SK-N-SH (cell line): ENCODE measurements at regions not wholly inside any gene's neighbourhood (a gene's known extent, or its start where the extent isn't known, plus 50 kb on each side); places are given as distances from the start of the nearest gene placed in this dataset.

Experiments used
- CTCF ChIA-PET: fragments of 300-600, 350-600 bp; formaldehyde crosslinking; extraction: SDS; loops from one replicate; lab custom pipeline; 2021; lab: Yijun Ruan, JAX
- POLR2A ChIA-PET: fragments of 350-600 bp; sonication (Branson Sonifier 250); formaldehyde crosslinking; extraction: SDS; loops from one replicate; lab custom pipeline; 2020; ENCODE audit warnings: antibody characterized with exemption, inconsistent platforms; lab: Yijun Ruan, JAX
- DNase-seq: peaks from one replicate; pipeline ENCODE4 v3.0.0; 2012
- H2AFZ ChIP-seq: fragments of 200-600 bp; sonication (generic); 2 replicates; pipeline ENCODE4 v1.8.1; 2016; ENCODE audit warnings: antibody characterized with exemption, mild to moderate bottlenecking, low read depth
- H3F3A ChIP-seq: fragments of 200-600 bp; sonication (generic); replicated peaks from 2 replicates; pipeline ENCODE3; 2016; ENCODE audit warnings: antibody characterized with exemption, mild to moderate bottlenecking; ENCODE audit not compliant: insufficient read depth
- H3K27ac ChIP-seq, 2 experiments: fragments of 200-500 bp in 1 of 2; fragments of 200-600 bp in 1 of 2; sonication (Bioruptor generic) in 1 of 2; sonication (generic), shearing (Covaris generic) in 1 of 2; 2 replicates each; pipeline versions ENCODE4 v1.5.1 to v1.6.1; 2014 to 2016; ENCODE audit warnings: low read depth in 2 of 2, inconsistent platforms in 1 of 2, low read length in 1 of 2, mild to moderate bottlenecking in 1 of 2, mixed read lengths in 1 of 2
- H3K27me3 ChIP-seq: fragments of 200-600 bp; sonication (generic), shearing (Covaris generic); 2 replicates; pipeline ENCODE4 v1.6.1; 2016; ENCODE audit warnings: mixed run types; ENCODE audit not compliant: insufficient read depth
- H3K36me3 ChIP-seq, 2 experiments: fragments of 200-500 bp in 1 of 2; fragments of 200-600 bp in 1 of 2; sonication (Bioruptor generic) in 1 of 2; sonication (generic) in 1 of 2; replicated peaks in 1 of 2; 2 replicates each; pipeline versions ENCODE3 to v1.5.1; 2014 to 2016; ENCODE audit warnings: low read length in 1 of 2, mild to moderate bottlenecking in 1 of 2; ENCODE audit not compliant: insufficient read depth in 2 of 2, control insufficient read depth in 1 of 2
- H3K4me1 ChIP-seq, 2 experiments: fragments of 200-500 bp in 1 of 2; fragments of 200-600 bp in 1 of 2; sonication (Bioruptor generic) in 1 of 2; sonication (generic), shearing (Covaris generic) in 1 of 2; 2 replicates each; pipeline versions ENCODE4 v1.5.1 to v1.6.1; 2014 to 2016; ENCODE audit warnings: low read depth in 1 of 2, low read length in 1 of 2, mixed run types in 1 of 2; ENCODE audit not compliant: insufficient read depth in 2 of 2, control insufficient read depth in 1 of 2
- H3K4me2 ChIP-seq: fragments of 200-600 bp; sonication (generic), shearing (Covaris generic); 2 replicates; pipeline ENCODE4 v1.6.1; 2017; ENCODE audit warnings: mixed run types
- H3K4me3 ChIP-seq, 2 experiments: fragments of 200-500 bp in 1 of 2; fragments of 200-600 bp in 1 of 2; sonication (Bioruptor generic) in 1 of 2; sonication (generic), shearing (Covaris generic) in 1 of 2; 2 replicates each; pipeline versions ENCODE4 v1.5.1 to v1.8.1; 2014 to 2016; ENCODE audit warnings: low read depth in 2 of 2, inconsistent platforms in 1 of 2, low read length in 1 of 2, mild to moderate bottlenecking in 1 of 2, mixed read lengths in 1 of 2, moderate library complexity in 1 of 2
- H3K79me2 ChIP-seq: fragments of 200-600 bp; sonication (generic); 2 replicates; pipeline ENCODE4 v1.8.1; 2017; ENCODE audit warnings: mild to moderate bottlenecking; ENCODE audit not compliant: insufficient read depth
- H3K9ac ChIP-seq: fragments of 200-600 bp; sonication (generic); 2 replicates; pipeline ENCODE4 v1.6.1; 2017; ENCODE audit warnings: mixed run types
- H3K9me2 ChIP-seq: fragments of 200-600 bp; sonication (generic); 2 replicates; pipeline ENCODE4 v1.6.1; 2017; ENCODE audit warnings: mixed run types
- H3K9me3 ChIP-seq: fragments of 200-600 bp; sonication (generic); 2 replicates; pipeline ENCODE4 v1.6.1; 2017; ENCODE audit warnings: mixed run types, mild to moderate bottlenecking, moderate library complexity
- H4K20me1 ChIP-seq: fragments of 200-600 bp; sonication (generic); 2 replicates; pipeline ENCODE4 v1.6.1; 2017; ENCODE audit warnings: mild to moderate bottlenecking, mixed run types; ENCODE audit not compliant: insufficient read depth
- CHD2 ChIP-seq: fragments of 150-350 bp; IDR thresholded peaks from 2 replicates; pipeline ENCODE4 v1.6.1; 2018; ENCODE audit warnings: low read length; ENCODE audit not compliant: partially characterized antibody
- CTCF ChIP-seq: fragments of 200-600 bp; sonication (generic); IDR thresholded peaks from 2 replicates; pipeline ENCODE4 v1.6.1; 2017; ENCODE audit warnings: antibody characterized with exemption, mild to moderate bottlenecking, moderate library complexity
- FOSL2 ChIP-seq: IDR thresholded peaks from 2 replicates; pipeline ENCODE4 v1.4.0; 2012; ENCODE audit warnings: low read depth, mild to moderate bottlenecking, moderate library complexity, borderline replicate concordance
- FOXM1 ChIP-seq: IDR thresholded peaks from 2 replicates; pipeline ENCODE4 v1.4.0; 2012; ENCODE audit warnings: low read depth, mild to moderate bottlenecking
- GABPA ChIP-seq: IDR thresholded peaks from 2 replicates; pipeline ENCODE4 v1.4.0; 2012; ENCODE audit warnings: low read depth, mild to moderate bottlenecking
- JUND ChIP-seq: IDR thresholded peaks from 2 replicates; pipeline ENCODE4 v1.4.0; 2012
- MAX ChIP-seq: IDR thresholded peaks from 2 replicates; pipeline ENCODE4 v1.4.0; 2012; ENCODE audit warnings: low read depth
- NFIC ChIP-seq: IDR thresholded peaks from 2 replicates; pipeline ENCODE4 v1.4.0; 2012; ENCODE audit warnings: borderline replicate concordance
- PBX3 ChIP-seq: IDR thresholded peaks from 2 replicates; pipeline ENCODE4; 2012
- TCF12 ChIP-seq: IDR thresholded peaks from 2 replicates; pipeline ENCODE4 v1.4.0; 2012
- WGBS: methylation state at CpG from one replicate; pipeline ENCODE4 v1.1.6; 2017; ENCODE audit warnings: low lambda C conversion rate; 5-methylcytosine and 5-hydroxymethylcytosine counted together
- TF ChIP-seq, protein P1 (sequence below): IDR thresholded peaks from 2 replicates; pipeline ENCODE4 v1.4.0; 2012; ENCODE audit warnings: low read depth, borderline replicate concordance
- TF ChIP-seq, protein P2 (sequence below): IDR thresholded peaks from 2 replicates; pipeline ENCODE4 v1.6.1; 2012; ENCODE audit warnings: mild to moderate bottlenecking, low read depth, low read length, moderate library complexity

- no peak overlapping the region for H3K9ac ChIP-seq
- H4K20me1 ChIP-seq: no peaks in the 10 kb centered on the region
- peaks cover 37% of the 10 kb centered on the region for H3F3A ChIP-seq
- H3K9me3 ChIP-seq: no peaks in the 10 kb centered on the region
- no peaks in the 10 kb centered on the region for H3K27me3 ChIP-seq
- H3K4me1 ChIP-seq: peaks cover 0 to 30% of the 10 kb centered on the region in 2 experiments; a peak in 2 of 4 replicates
- ChIA-PET CTCF (no interaction called here), POLR2A (no interaction called here)
- H2AFZ ChIP-seq: 0 out of 2 replicates have a peak overlapping the region, but pooled peaks have one; percentile 33
- WGBS: 23% methylated on average over 2 of the region's 2 CpGs
- H3K79me2 ChIP-seq: no peaks in the 10 kb centered on the region
- no peak for DNase-seq
- TF ChIP-seq, protein P1, sequence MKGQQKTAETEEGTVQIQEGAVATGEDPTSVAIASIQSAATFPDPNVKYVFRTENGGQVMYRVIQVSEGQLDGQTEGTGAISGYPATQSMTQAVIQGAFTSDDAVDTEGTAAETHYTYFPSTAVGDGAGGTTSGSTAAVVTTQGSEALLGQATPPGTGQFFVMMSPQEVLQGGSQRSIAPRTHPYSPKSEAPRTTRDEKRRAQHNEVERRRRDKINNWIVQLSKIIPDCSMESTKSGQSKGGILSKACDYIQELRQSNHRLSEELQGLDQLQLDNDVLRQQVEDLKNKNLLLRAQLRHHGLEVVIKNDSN: no peak
- TF ChIP-seq PBX3: peak; percentile 39; the same call in 1 of the 2 replicates
- peak overlapping the region in 1 of 2 experiments; percentile 55; a peak in 3 of 4 replicates for H3K27ac ChIP-seq
- H3K4me3 ChIP-seq: no peak overlapping the region
- H3K9me2 ChIP-seq: no peaks in the 10 kb centered on the region
- H3K36me3 ChIP-seq: no peaks in the 10 kb centered on the region
- H3K4me2 ChIP-seq: peak overlapping the region; percentile 17; the same call in 1 of the 2 replicates
These were observed 205.5 kb upstream of the CDKN2B start for GRCh38 chr9:22214497-22215031.

DNA sequence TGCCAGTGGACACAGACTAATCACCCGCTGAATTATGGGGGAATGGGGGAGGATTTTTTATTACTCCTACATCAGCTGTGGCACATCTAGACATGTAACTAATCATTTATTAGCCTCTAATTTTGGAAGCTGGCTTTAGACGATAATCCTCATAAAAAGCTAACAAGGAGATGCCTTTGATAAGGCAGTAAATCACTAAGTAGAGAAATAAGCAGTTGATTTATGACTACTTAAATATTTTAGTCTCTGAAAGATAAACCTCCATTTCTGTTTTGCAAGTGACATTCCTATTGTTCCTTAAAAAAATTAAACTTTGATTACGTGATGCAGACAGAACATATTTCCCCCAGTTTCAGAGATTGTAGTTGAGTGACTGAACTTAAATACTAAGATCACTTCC is 206.4 kb upstream of the CDKN2B start:
- CTCF ChIA-PET: interaction anchor here (0.5 kb wide), 1 partner anchor 69 kb away, joined by 3 read pairs; no protein-coding TSS in a partner anchor
- TF ChIP-seq TCF12 (no peak), FOXM1 (no peak), PBX3 (no peak), NFIC (no peak), CTCF (no peak), MAX (no peak), JUND (no peak), CHD2 (no peak), GABPA (no peak), FOSL2 (no peak)
- TF ChIP-seq, protein P2, sequence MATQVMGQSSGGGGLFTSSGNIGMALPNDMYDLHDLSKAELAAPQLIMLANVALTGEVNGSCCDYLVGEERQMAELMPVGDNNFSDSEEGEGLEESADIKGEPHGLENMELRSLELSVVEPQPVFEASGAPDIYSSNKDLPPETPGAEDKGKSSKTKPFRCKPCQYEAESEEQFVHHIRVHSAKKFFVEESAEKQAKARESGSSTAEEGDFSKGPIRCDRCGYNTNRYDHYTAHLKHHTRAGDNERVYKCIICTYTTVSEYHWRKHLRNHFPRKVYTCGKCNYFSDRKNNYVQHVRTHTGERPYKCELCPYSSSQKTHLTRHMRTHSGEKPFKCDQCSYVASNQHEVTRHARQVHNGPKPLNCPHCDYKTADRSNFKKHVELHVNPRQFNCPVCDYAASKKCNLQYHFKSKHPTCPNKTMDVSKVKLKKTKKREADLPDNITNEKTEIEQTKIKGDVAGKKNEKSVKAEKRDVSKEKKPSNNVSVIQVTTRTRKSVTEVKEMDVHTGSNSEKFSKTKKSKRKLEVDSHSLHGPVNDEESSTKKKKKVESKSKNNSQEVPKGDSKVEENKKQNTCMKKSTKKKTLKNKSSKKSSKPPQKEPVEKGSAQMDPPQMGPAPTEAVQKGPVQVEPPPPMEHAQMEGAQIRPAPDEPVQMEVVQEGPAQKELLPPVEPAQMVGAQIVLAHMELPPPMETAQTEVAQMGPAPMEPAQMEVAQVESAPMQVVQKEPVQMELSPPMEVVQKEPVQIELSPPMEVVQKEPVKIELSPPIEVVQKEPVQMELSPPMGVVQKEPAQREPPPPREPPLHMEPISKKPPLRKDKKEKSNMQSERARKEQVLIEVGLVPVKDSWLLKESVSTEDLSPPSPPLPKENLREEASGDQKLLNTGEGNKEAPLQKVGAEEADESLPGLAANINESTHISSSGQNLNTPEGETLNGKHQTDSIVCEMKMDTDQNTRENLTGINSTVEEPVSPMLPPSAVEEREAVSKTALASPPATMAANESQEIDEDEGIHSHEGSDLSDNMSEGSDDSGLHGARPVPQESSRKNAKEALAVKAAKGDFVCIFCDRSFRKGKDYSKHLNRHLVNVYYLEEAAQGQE: no peak
- H3K9ac ChIP-seq: no peak overlapping the region

More for the DNA sequence above, 206.4 kb upstream of the CDKN2B start:
- H2AFZ ChIP-seq: no peak overlapping the region
- no peak overlapping the region for H3K4me3 ChIP-seq
- peaks cover 33% of the 10 kb centered on the region for H3F3A ChIP-seq
- no peaks in the 10 kb centered on the region for H3K36me3 ChIP-seq
- H3K79me2 ChIP-seq: no peaks in the 10 kb centered on the region
- no peaks in the 10 kb centered on the region for H4K20me1 ChIP-seq
- H3K9me2 ChIP-seq: no peaks in the 10 kb centered on the region
- POLR2A ChIA-PET: no interaction called here
- peaks cover 0 to 26% of the 10 kb centered on the region in 2 experiments; a peak in 2 of 4 replicates for H3K4me1 ChIP-seq
- 57% methylated on average over 3 of the region's 3 CpGs for WGBS
- H3K4me2 ChIP-seq: no peak overlapping the region
- no peaks in the 10 kb centered on the region for H3K9me3 ChIP-seq
- no peak overlapping the region for H3K27ac ChIP-seq
- DNase-seq: no peak
- no peaks in the 10 kb centered on the region for H3K27me3 ChIP-seq
